ENCODE measurements at regions not wholly inside any gene's neighbourhood (a gene's known extent, or its start where the extent isn't known, plus 50 kb on each side); places are given as distances from the start of the nearest gene placed in this dataset.

DNA sequence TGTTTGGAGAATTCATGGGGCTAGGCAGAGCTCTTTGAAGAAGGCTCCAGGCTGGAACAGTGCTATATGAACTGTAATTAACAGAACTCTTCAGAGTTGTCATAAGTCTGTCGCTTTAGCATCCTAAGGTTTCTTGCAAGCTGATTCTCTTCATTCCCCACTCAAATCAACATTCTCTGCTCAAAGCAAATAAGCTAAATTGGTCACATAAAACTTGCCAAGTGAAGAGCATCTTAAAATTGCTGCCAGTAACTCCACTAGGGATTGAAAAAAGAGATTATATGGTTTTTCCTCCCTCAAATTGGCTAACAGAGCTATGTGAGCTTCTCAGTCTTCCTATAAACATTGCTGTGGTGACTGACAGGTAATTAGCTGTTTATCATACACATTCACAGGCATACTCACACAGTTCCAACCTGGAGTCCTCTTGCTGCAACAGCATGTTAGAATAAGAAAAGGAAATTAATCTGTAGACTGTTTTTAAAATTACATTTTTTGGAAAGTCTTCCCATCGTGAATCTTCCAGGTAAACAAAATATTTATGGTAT lies 298.5 kb upstream of the ATP10B start:
- no peak for TF ChIP-seq USF2 (IDR thresholded peaks at IDR 0.05; ENCODE audit: borderline replicate concordance, low read depth, low read length)
- no peak for TF ChIP-seq EZH2phosphoT487 (IDR thresholded peaks at IDR 0.05; ENCODE audit: borderline replicate concordance, low read depth)
- TF ChIP-seq, protein P1, sequence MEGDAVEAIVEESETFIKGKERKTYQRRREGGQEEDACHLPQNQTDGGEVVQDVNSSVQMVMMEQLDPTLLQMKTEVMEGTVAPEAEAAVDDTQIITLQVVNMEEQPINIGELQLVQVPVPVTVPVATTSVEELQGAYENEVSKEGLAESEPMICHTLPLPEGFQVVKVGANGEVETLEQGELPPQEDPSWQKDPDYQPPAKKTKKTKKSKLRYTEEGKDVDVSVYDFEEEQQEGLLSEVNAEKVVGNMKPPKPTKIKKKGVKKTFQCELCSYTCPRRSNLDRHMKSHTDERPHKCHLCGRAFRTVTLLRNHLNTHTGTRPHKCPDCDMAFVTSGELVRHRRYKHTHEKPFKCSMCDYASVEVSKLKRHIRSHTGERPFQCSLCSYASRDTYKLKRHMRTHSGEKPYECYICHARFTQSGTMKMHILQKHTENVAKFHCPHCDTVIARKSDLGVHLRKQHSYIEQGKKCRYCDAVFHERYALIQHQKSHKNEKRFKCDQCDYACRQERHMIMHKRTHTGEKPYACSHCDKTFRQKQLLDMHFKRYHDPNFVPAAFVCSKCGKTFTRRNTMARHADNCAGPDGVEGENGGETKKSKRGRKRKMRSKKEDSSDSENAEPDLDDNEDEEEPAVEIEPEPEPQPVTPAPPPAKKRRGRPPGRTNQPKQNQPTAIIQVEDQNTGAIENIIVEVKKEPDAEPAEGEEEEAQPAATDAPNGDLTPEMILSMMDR (IDR thresholded peaks at IDR 0.05) = no peak
- TF ChIP-seq YY1 (IDR thresholded peaks at IDR 0.05; ENCODE audit: low read depth) = no peak
- TF ChIP-seq, protein P2, sequence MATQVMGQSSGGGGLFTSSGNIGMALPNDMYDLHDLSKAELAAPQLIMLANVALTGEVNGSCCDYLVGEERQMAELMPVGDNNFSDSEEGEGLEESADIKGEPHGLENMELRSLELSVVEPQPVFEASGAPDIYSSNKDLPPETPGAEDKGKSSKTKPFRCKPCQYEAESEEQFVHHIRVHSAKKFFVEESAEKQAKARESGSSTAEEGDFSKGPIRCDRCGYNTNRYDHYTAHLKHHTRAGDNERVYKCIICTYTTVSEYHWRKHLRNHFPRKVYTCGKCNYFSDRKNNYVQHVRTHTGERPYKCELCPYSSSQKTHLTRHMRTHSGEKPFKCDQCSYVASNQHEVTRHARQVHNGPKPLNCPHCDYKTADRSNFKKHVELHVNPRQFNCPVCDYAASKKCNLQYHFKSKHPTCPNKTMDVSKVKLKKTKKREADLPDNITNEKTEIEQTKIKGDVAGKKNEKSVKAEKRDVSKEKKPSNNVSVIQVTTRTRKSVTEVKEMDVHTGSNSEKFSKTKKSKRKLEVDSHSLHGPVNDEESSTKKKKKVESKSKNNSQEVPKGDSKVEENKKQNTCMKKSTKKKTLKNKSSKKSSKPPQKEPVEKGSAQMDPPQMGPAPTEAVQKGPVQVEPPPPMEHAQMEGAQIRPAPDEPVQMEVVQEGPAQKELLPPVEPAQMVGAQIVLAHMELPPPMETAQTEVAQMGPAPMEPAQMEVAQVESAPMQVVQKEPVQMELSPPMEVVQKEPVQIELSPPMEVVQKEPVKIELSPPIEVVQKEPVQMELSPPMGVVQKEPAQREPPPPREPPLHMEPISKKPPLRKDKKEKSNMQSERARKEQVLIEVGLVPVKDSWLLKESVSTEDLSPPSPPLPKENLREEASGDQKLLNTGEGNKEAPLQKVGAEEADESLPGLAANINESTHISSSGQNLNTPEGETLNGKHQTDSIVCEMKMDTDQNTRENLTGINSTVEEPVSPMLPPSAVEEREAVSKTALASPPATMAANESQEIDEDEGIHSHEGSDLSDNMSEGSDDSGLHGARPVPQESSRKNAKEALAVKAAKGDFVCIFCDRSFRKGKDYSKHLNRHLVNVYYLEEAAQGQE (IDR thresholded peaks at IDR 0.05; ENCODE audit: low read depth, low read length) = no peak
- no peak for TF ChIP-seq FOXJ3 (CRISPR knock-in tag; IDR thresholded peaks at IDR 0.05)
- TF ChIP-seq EP300 (IDR thresholded peaks at IDR 0.05; ENCODE audit: borderline replicate concordance in 1 of 2, low read depth in 1 of 2, low read length in 1 of 2) = no peak
- TF ChIP-seq RAD21 (IDR thresholded peaks at IDR 0.05; ENCODE audit: low read length) = no peak

Data from SK-N-SH (cell line).